Heart right ventricle (tissue), 16 donors: ENCODE measurements at regions not wholly inside any gene's neighbourhood (a gene's known extent, or its start where the extent isn't known, plus 50 kb on each side); places are given as distances from the start of the nearest gene placed in this dataset.

Experiments
- ATAC-seq, 8 donors: fragments of 200-7000 bp; cut with Tn5 transposase; one replicate each; pipeline ENCODE4 v1.9.1; 2020; ENCODE audit warnings: mild to moderate bottlenecking in 8 of 8, moderate library complexity in 8 of 8, moderate number of reproducible peaks in 1 of 8
- DNase-seq, 2 donors: peaks; one replicate each; pipeline ENCODE4 v3.0.0-alpha.2; 2020
- H3K27ac ChIP-seq, 10 donors: fragments of 200-600 bp; sonication (generic) in 2 of 10; one replicate each; pipeline versions ENCODE4 v1.5.0 to v1.8.0; 2020 to 2022; ENCODE audit warnings: mild to moderate bottlenecking in 3 of 10
- H3K27me3 ChIP-seq, 7 donors: fragments of 200-600 bp; one replicate each; pipeline ENCODE4 v1.8.0; 2021 to 2022; ENCODE audit warnings: mild to moderate bottlenecking in 2 of 7
- H3K36me3 ChIP-seq, 9 donors: fragments of 200-600 bp; sonication (generic) in 1 of 9; one replicate each; pipeline versions ENCODE4 v1.5.0 to v1.8.0; 2020 to 2022; ENCODE audit warnings: mild to moderate bottlenecking in 2 of 9
- H3K4me1 ChIP-seq, 9 donors: fragments of 200-600 bp; sonication (generic) in 1 of 9; one replicate each; pipeline versions ENCODE4 v1.5.0 to v1.8.0; 2020 to 2022; ENCODE audit warnings: mild to moderate bottlenecking in 4 of 9
- H3K4me3 ChIP-seq, 10 donors: fragments of 200-600 bp; sonication (generic) in 2 of 10; one replicate each; pipeline versions ENCODE4 v1.5.0 to v1.8.0; 2020 to 2022; ENCODE audit warnings: mild to moderate bottlenecking in 7 of 10, moderate library complexity in 2 of 10
- H3K9me3 ChIP-seq, 11 donors: fragments of 200-600 bp in 10 of 11; sonication (generic) in 2 of 11; one replicate each; pipeline versions ENCODE4 v1.5.0 to v1.8.0; 2013 to 2022; ENCODE audit warnings: mild to moderate bottlenecking in 2 of 11, control low read depth in 1 of 11, moderate library complexity in 1 of 11
- WGBS, 2 donors: extraction: QIAGEN DNeasy Blood & Tissue Kit; methylation state at CpG; one replicate each; pipeline ENCODE4 v1.1.7; 2013; ENCODE audit warnings: inconsistent platforms in 1 of 2; 5-methylcytosine and 5-hydroxymethylcytosine counted together
- intact Hi-C, 10 donors: fragments of 100-400 bp; cut with DNase I; formaldehyde crosslinking; loops; one replicate each; pipeline versions ENCODE4 v1.11.1 to v1.14.2; 2022
- TF ChIP-seq, protein P1 (sequence below), 9 donors: fragments of 200-600 bp; sonication (generic) in 2 of 9; IDR thresholded peaks; one replicate each; pipeline versions ENCODE4 v1.5.0 to v1.8.0; 2021 to 2022; ENCODE audit warnings: antibody characterized with exemption in 9 of 9, mild to moderate bottlenecking in 5 of 9, moderate library complexity in 1 of 9
- donor health status: Arrhythmogenic right ventricular cardiomyopathy.
- donor health status: ischemic (EF 13 %, LVEDD 7.1; RV severe dilation, severe dysfunction).
- donor health status: healthy with polysubstance abuse.
- donor health status: DM: no; HTN: yes; CAD: no.
- donor health status: DM: no; HTN: no; CAD: no.
- donor health status: ischemic (EF 25% LVEDD 6.9; RV normal size, moderate dysfunction).
- donor health status: ischemic (EF 25% LVEDD 5.7; RV mildly dilated, moderate dysfunction).
- donor health status: healthy.
- donor health status: DM: yes; HTN: yes; CAD: no.
- donor health status: Ischemic cardiomyopathy.
- donor health status: ischemic (EF 35%, LVEDD 5.7; RV mildly dilated, moderate dysfunction).
- donor health status: nonischemic (EF 11% LVEDD 7.7; RV severe dilation, severe dysfunction).
- donor health status: DM: yes; HTN: yes; CAD: no.
- donor health status: PGD.
- donor health status: ischemic (EF 29% LVEDD 5.4; RV normal size, mild dysfunction).
- donor health status: nonischemic (EF 23%, LVEDD 6.1; RV moderate dilation, normal function).

DNA sequence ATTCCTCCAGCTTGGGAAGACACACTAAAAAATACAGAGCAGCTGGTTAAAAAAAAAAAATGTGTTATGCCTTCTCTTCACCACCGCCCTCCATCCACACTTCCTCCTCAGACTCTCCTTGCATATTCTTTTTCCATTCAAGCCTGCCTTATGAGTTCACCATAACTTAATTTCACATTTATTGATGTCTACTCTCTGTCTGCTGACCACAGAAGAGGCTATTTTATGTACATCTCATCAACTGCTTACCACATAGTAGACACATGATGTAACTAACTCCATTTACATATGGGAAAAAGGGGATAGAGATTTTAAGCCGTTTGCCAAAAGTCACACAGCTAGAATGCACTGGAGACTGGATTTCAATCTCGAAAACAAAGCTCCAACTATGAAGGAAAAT lies 409.8 kb downstream of the CDH11 start:
- ATAC-seq (no peak), DNase-seq (no peak)
- no peaks in the 10 kb centered on the region for H3K27me3 ChIP-seq
- H3K9me3 ChIP-seq = peaks cover 0 to 4% (median 0%) of the 10 kb centered on the region in 11 donors
- H3K4me3 ChIP-seq = no peak overlapping the region
- no peak overlapping the region for H3K27ac ChIP-seq
- no peaks in the 10 kb centered on the region for H3K4me1 ChIP-seq
- TF ChIP-seq, protein P1, sequence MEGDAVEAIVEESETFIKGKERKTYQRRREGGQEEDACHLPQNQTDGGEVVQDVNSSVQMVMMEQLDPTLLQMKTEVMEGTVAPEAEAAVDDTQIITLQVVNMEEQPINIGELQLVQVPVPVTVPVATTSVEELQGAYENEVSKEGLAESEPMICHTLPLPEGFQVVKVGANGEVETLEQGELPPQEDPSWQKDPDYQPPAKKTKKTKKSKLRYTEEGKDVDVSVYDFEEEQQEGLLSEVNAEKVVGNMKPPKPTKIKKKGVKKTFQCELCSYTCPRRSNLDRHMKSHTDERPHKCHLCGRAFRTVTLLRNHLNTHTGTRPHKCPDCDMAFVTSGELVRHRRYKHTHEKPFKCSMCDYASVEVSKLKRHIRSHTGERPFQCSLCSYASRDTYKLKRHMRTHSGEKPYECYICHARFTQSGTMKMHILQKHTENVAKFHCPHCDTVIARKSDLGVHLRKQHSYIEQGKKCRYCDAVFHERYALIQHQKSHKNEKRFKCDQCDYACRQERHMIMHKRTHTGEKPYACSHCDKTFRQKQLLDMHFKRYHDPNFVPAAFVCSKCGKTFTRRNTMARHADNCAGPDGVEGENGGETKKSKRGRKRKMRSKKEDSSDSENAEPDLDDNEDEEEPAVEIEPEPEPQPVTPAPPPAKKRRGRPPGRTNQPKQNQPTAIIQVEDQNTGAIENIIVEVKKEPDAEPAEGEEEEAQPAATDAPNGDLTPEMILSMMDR (IDR thresholded peaks at IDR 0.05) = no peak
- 57 to 71% methylated on average over 3 of the region's 3 CpGs for WGBS, 2 donors
- intact Hi-C loops = no loop called here
- H3K36me3 ChIP-seq = no peaks in the 10 kb centered on the region

DNA sequence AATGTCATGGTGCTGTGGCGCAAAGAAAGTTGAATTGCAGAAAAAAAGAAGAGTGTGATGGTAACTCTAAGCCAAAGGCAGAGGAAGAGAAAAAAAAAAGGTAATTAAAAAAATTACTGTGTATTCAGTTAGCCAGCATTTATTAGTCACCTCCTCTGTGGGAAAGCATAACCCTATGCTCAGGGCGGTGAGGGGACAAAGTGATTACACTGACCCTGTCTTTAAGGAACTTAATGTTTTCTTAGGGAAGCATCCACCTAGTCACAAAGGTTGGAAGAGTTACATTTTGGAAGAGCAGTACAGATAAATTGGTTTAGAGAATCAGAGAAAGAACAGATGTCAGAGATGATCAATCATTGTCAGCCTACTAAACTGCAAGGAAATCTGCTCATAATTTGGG lies 410.3 kb downstream of the CDH11 start:
- DNase-seq (no peak), ATAC-seq (no peak)
- intact Hi-C loops = no loop called here
- WGBS, 2 donors = 80 to 89% methylated on average over 2 of the region's 2 CpGs
- H3K27ac ChIP-seq = no peak overlapping the region
- no peak overlapping the region for H3K4me3 ChIP-seq
- H3K36me3 ChIP-seq = no peaks in the 10 kb centered on the region
- H3K4me1 ChIP-seq = no peaks in the 10 kb centered on the region
- peaks cover 0 to 4% (median 0%) of the 10 kb centered on the region in 11 donors for H3K9me3 ChIP-seq
- TF ChIP-seq, protein P1 (IDR thresholded peaks at IDR 0.05) = no peak
- H3K27me3 ChIP-seq = no peaks in the 10 kb centered on the region

- H3K36me3 ChIP-seq = no peaks in the 10 kb centered on the region
Observed at GRCh38 chr16:64711026-64711425, 410.8 kb downstream of the CDH11 start.

GRCh38 chr16:64705443-64705842 lies 416.4 kb downstream of the CDH11 start:
- H3K27me3 ChIP-seq = no peaks in the 10 kb centered on the region
- TF ChIP-seq, protein P1 (IDR thresholded peaks at IDR 0.05) = no peak
- no peak overlapping the region for H3K27ac ChIP-seq
- peaks cover 0 to 6% (median 0%) of the 10 kb centered on the region in 11 donors for H3K9me3 ChIP-seq
- H3K4me3 ChIP-seq = no peak overlapping the region
- DNase-seq = no peak
- H3K4me1 ChIP-seq = no peaks in the 10 kb centered on the region
- intact Hi-C loops = no loop called here
- no peaks in the 10 kb centered on the region for H3K36me3 ChIP-seq
- no peak for ATAC-seq
- 68 to 71% methylated on average over 2 of the region's 2 CpGs for WGBS, 2 donors

More at GRCh38 chr16:64711026-64711425, 410.8 kb downstream of the CDH11 start:
- ATAC-seq (no peak), DNase-seq (no peak)
- 79 to 83% methylated on average over 4 of the region's 4 CpGs for WGBS, 2 donors
- TF ChIP-seq, protein P1 (IDR thresholded peaks at IDR 0.05) = no peak
- Histone ChIP-seq H3K27me3 (no peaks in the 10 kb centered on the region), H3K27ac (no peak overlapping the region), H3K9me3 (peaks cover 0 to 4% (median 0%) of the 10 kb centered on the region in 11 donors), H3K4me1 (no peaks in the 10 kb centered on the region), H3K4me3 (no peak overlapping the region)
- intact Hi-C loops = no loop called here
